Muscle of back (tissue), 3 donors: ENCODE measurements at regions not wholly inside any gene's neighbourhood (a gene's known extent, or its start where the extent isn't known, plus 50 kb on each side); places are given as distances from the start of the nearest gene placed in this dataset.
A peak's percentile ranks its signal among the peaks of the same experiment; 100 is the strongest.
"Not testable (repeated sequence)": the region's sequence is repeated elsewhere in the genome, so short reads cannot be mapped to it uniquely, and the experiment has no call there.

ENCODE experiments used
- DNase-seq, 3 donors: peaks; one replicate each; pipeline versions ENCODE4 v3.0.0 to v3.0.0-alpha.2; 2013

- no peak for DNase-seq
These were observed 99.3 kb upstream of the SYT13 start for GRCh38 chr11:45385423-45385822.

- DNase-seq: no peak
These were observed 98.6 kb upstream of the SYT13 start for GRCh38 chr11:45384711-45385241.

GRCh38 chr11:45384016-45384415, 97.9 kb upstream of the SYT13 start:
- DNase-seq: no peak

GRCh38 chr11:45383224-45383623, 97.1 kb upstream of the SYT13 start:
- DNase-seq: peak in 1 of 3 donors; percentile 21

GRCh38 chr11:45382133-45382878, 96.2 kb upstream of the SYT13 start:
- no peak for DNase-seq

GRCh38 chr11:45379162-45379863, 93.2 kb upstream of the SYT13 start:
- DNase-seq: no peak

- no peak for DNase-seq
These were observed 92.4 kb upstream of the SYT13 start for GRCh38 chr11:45378516-45378915.

GRCh38 chr11:45374653-45375059, 88.5 kb upstream of the SYT13 start:
- peak in 2 of 3 donors; percentile 35 to 62 for DNase-seq

GRCh38 chr11:45374130-45374529, 88.0 kb upstream of the SYT13 start:
- no peak for DNase-seq

GRCh38 chr11:45373506-45374035, 87.4 kb upstream of the SYT13 start:
- DNase-seq: no peak

- DNase-seq: not testable (repeated sequence)
These were observed 86.3 kb upstream of the SYT13 start for GRCh38 chr11:45372414-45372813.

GRCh38 chr11:45371251-45372115, 85.3 kb upstream of the SYT13 start:
- peak; percentile 18 to 71 (median 56) for DNase-seq

GRCh38 chr11:45369313-45369712, 83.2 kb upstream of the SYT13 start:
- peak in 1 of 3 donors; percentile 31 for DNase-seq

- DNase-seq: no peak
These were observed 82.6 kb upstream of the SYT13 start for GRCh38 chr11:45368697-45369096.

GRCh38 chr11:45366619-45367190, 80.6 kb upstream of the SYT13 start:
- no peak for DNase-seq

GRCh38 chr11:45365961-45366618, 79.9 kb upstream of the SYT13 start:
- no peak for DNase-seq

GRCh38 chr11:45362636-45363035, 76.5 kb upstream of the SYT13 start:
- DNase-seq: no peak

GRCh38 chr11:45361551-45361950, 75.4 kb upstream of the SYT13 start:
- DNase-seq: no peak

- no peak for DNase-seq
These were observed 69.5 kb upstream of the SYT13 start for GRCh38 chr11:45355706-45356041.

- peak; percentile 81 to 96 (median 92) for DNase-seq
These were observed 69.0 kb upstream of the SYT13 start for GRCh38 chr11:45354976-45355705.
